Spleen (tissue), 11 donors: ENCODE measurements at regions not wholly inside any gene's neighbourhood (a gene's known extent, or its start where the extent isn't known, plus 50 kb on each side); places are given as distances from the start of the nearest gene placed in this dataset.

Source experiments
- DNase-seq: peaks from one replicate; pipeline ENCODE4 v3.0.0-alpha.2; 2020
- H3K27ac ChIP-seq, 8 donors: fragments of 200-600 bp; sonication (generic) in 7 of 8; 1 replicate in 4 of 8; 2 replicates in 4 of 8; pipeline versions ENCODE4 v1.5.0 to v1.8.0; 2016 to 2021; ENCODE audit warnings: inconsistent platforms in 4 of 8, mild to moderate bottlenecking in 4 of 8, moderate library complexity in 1 of 8
- H3K27me3 ChIP-seq, 7 donors: fragments of 200-600 bp; sonication (generic) in 6 of 7; replicated peaks in 1 of 7; 1 replicate in 4 of 7; 2 replicates in 3 of 7; pipeline versions ENCODE4 v1.5.0 to v1.8.0; 2016 to 2021; ENCODE audit warnings: inconsistent platforms in 3 of 7, mild to moderate bottlenecking in 1 of 7
- H3K36me3 ChIP-seq, 6 donors: fragments of 200-600 bp; sonication (generic) in 5 of 6; 1 replicate in 4 of 6; 2 replicates in 2 of 6; pipeline versions ENCODE4 v1.5.0 to v1.8.0; 2016 to 2021; ENCODE audit warnings: inconsistent platforms in 2 of 6
- H3K4me1 ChIP-seq, 6 donors: fragments of 200-600 bp; sonication (generic) in 5 of 6; 1 replicate in 3 of 6; 2 replicates in 3 of 6; pipeline versions ENCODE4 v1.5.0 to v1.8.0; 2016 to 2021; ENCODE audit warnings: inconsistent platforms in 3 of 6
- H3K4me3 ChIP-seq, 8 donors: fragments of 200-600 bp; sonication (generic) in 7 of 8; 1 replicate in 4 of 8; 2 replicates in 4 of 8; pipeline versions ENCODE4 v1.5.0 to v1.8.0; 2016 to 2021; ENCODE audit warnings: inconsistent platforms in 4 of 8, mild to moderate bottlenecking in 4 of 8, moderate library complexity in 2 of 8
- H3K9me3 ChIP-seq, 8 donors: fragments of 200-600 bp; sonication (generic) in 7 of 8; 1 replicate in 4 of 8; 2 replicates in 4 of 8; pipeline versions ENCODE4 v1.5.0 to v1.8.0; 2016 to 2021; ENCODE audit warnings: inconsistent platforms in 4 of 8
- POLR2A ChIP-seq, 3 donors: fragments of 450-650 bp; IDR thresholded peaks; one replicate each; pipeline ENCODE4 v1.5.1; 2017; ENCODE audit warnings: antibody characterized with exemption in 3 of 3, mild to moderate bottlenecking in 1 of 3
- POLR2AphosphoS5 ChIP-seq, 3 donors: sonication (generic); formaldehyde crosslinking; IDR thresholded peaks; one replicate each; pipeline ENCODE4 v1.5.1; 2017; ENCODE audit warnings: antibody characterized with exemption in 3 of 3
- WGBS, 5 donors: extraction: QIAGEN DNeasy Blood & Tissue Kit in 3 of 5; methylation state at CpG; one replicate each; pipeline versions ENCODE4 v1.1.5 to v1.1.7; 2013 to 2018; 5-methylcytosine and 5-hydroxymethylcytosine counted together
- intact Hi-C: fragments of 100-400 bp; cut with DNase I; formaldehyde crosslinking; loops from one replicate; pipeline ENCODE4 v1.15.0; 2023; ENCODE audit warnings: low total_unique reads
- TF ChIP-seq, protein P1 (sequence below), 11 experiments: fragments of 200-600 bp in 7 of 11; fragments of 450-650 bp in 4 of 11; sonication (generic) in 4 of 11; IDR thresholded peaks in 8 of 11; conservative IDR thresholded peaks in 3 of 11; 1 replicate in 7 of 11; 2 replicates in 4 of 11; pipeline versions ENCODE4 v1.4.0 to v1.8.0; 2016 to 2021; ENCODE audit warnings: antibody characterized with exemption in 11 of 11, inconsistent platforms in 4 of 11, mild to moderate bottlenecking in 1 of 11
- donor health status: healthy with polysubstance abuse.
- donor health status: DM: no; HTN: no; CAD: no; lungs with moderate emphysema.
- donor health status: DM: no; HTN: no; CAD: no.
- donor health status: Bipolar disorder and iron deficiency.
- donor health status: healthy.
- donor health status: DM: no; HTN: no; CAD: no.
- donor health status: DM: yes; HTN: yes; CAD: no.

DNA sequence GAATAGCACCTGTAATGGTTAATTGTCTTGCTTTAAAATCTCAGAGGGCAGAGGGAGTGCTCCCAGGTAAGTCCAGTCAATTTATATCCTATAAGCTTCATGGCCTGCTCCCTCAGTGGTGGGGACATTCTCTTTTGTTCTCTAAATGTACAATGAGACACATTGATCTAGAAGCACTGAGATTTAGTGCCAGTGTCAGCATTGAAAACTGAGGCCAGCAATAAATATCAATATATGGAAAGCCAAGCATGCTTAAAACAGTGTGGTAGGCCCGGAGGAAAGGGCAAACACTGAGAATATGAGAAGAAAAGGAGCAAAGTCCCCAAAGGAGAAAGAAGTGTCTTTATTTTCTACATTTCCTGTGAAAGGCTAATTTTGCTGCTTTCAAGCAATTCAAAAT lies 68.4 kb upstream of the CCN2 start:
- intact Hi-C loops: no loop called here
- Histone ChIP-seq H3K9me3 (peaks cover 0 to 3% (median 0%) of the 10 kb centered on the region in 8 donors), H3K27me3 (no peaks in the 10 kb centered on the region), H3K4me3 (no peak overlapping the region), H3K4me1 (peaks cover 0 to 10% (median 0%) of the 10 kb centered on the region in 6 donors), H3K36me3 (no peaks in the 10 kb centered on the region), H3K27ac (peak overlapping the region in 7 of 8 donors; percentile 24 to 75 (median 72))
- DNase-seq: no peak
- TF ChIP-seq POLR2AphosphoS5 (IDR thresholded peaks at IDR 0.05): no peak
- TF ChIP-seq, protein P1, sequence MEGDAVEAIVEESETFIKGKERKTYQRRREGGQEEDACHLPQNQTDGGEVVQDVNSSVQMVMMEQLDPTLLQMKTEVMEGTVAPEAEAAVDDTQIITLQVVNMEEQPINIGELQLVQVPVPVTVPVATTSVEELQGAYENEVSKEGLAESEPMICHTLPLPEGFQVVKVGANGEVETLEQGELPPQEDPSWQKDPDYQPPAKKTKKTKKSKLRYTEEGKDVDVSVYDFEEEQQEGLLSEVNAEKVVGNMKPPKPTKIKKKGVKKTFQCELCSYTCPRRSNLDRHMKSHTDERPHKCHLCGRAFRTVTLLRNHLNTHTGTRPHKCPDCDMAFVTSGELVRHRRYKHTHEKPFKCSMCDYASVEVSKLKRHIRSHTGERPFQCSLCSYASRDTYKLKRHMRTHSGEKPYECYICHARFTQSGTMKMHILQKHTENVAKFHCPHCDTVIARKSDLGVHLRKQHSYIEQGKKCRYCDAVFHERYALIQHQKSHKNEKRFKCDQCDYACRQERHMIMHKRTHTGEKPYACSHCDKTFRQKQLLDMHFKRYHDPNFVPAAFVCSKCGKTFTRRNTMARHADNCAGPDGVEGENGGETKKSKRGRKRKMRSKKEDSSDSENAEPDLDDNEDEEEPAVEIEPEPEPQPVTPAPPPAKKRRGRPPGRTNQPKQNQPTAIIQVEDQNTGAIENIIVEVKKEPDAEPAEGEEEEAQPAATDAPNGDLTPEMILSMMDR (IDR thresholded peaks at IDR 0.05 in 8 of 11, conservative IDR thresholded peaks at IDR 0.05 in 3 of 11): no peak
- no peak for TF ChIP-seq POLR2A (IDR thresholded peaks at IDR 0.05)
- WGBS, 5 donors: 71 to 83% (median 76%) methylated on average over 1 of the region's 1 CpG

DNA sequence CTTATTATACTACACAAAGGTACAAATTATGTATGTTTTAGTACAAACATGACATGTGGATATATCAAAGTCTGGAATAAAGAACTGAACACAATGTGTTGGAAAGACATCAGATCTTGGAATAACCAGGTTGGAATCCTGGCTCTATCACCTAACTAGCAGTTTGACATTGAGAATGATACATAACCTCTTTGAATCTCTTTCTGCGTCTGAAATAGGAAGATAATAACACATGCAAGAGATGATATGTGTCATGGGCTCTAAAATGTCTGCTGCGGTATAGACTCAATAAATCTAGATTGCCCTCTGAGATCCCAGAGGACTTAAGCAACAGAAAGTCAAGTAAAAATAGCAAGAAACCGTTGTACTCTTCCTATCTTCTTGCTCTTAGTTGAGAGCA lies 66.8 kb upstream of the CCN2 start:
- intact Hi-C loops: no loop called here
- H3K27ac ChIP-seq: no peak overlapping the region
- H3K9me3 ChIP-seq: no peaks in the 10 kb centered on the region
- 41 to 68% (median 64%) methylated on average over 3 of the region's 3 CpGs for WGBS, 5 donors
- TF ChIP-seq POLR2A (IDR thresholded peaks at IDR 0.05): no peak
- TF ChIP-seq, protein P1 (IDR thresholded peaks at IDR 0.05 in 8 of 11, conservative IDR thresholded peaks at IDR 0.05 in 3 of 11): no peak
- no peak for TF ChIP-seq POLR2AphosphoS5 (IDR thresholded peaks at IDR 0.05)
- H3K36me3 ChIP-seq: no peaks in the 10 kb centered on the region
- no peaks in the 10 kb centered on the region for H3K27me3 ChIP-seq
- H3K4me3 ChIP-seq: no peak overlapping the region
- peaks cover 0 to 10% (median 0%) of the 10 kb centered on the region in 6 donors for H3K4me1 ChIP-seq
- DNase-seq: no peak

DNA sequence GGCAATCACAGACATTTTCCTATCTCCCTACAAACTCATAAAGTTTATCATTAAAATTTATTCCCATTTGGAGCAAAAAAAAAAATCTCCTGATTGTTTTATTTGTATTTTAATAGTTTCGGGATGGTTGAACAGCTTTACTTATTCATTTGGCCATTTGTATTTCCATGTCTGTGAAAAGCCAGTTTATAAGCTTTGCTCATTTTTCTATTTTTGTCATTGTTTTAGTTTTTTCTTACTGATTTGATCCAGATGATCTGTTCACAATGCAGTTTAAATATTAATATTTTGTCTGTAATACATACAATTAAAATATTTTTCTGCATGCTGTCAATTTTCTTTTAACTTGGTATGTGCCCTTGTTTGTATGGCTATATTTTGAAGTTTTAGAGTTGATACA lies 65.2 kb upstream of the CCN2 start:
- intact Hi-C loops: no loop called here
- Histone ChIP-seq H3K36me3 (no peaks in the 10 kb centered on the region), H3K27me3 (no peaks in the 10 kb centered on the region), H3K27ac (no peak overlapping the region), H3K4me3 (no peak overlapping the region), H3K9me3 (no peaks in the 10 kb centered on the region), H3K4me1 (peaks cover 0 to 10% (median 0%) of the 10 kb centered on the region in 6 donors)
- TF ChIP-seq POLR2A (IDR thresholded peaks at IDR 0.05) (no peak), POLR2AphosphoS5 (IDR thresholded peaks at IDR 0.05) (no peak)
- TF ChIP-seq, protein P1 (IDR thresholded peaks at IDR 0.05 in 8 of 11, conservative IDR thresholded peaks at IDR 0.05 in 3 of 11): no peak
- no peak for DNase-seq
- WGBS, 5 donors: 87 to 98% (median 93%) methylated on average over 1 of the region's 1 CpG

DNA sequence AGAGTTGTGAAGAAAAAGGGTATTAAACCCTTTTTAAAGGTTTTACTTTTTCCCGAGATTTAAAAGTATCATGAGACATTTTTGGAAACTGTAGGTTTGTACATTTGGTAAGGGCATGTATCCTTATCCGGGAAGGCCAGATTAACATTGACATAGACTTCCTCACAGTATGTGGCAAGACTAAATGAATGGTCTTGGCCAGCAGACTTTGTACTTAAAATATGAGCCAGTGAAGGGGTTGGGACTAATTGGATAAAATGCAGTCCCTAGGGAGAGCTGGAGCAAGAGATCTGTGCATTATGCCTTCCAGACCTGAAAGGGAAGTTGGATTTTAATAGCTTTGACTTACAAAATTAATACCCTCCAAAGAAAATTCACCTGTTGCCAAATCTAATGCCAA lies 60.4 kb upstream of the CCN2 start:
- Histone ChIP-seq H3K36me3 (no peaks in the 10 kb centered on the region), H3K4me1 (no peaks in the 10 kb centered on the region), H3K9me3 (no peaks in the 10 kb centered on the region), H3K27me3 (no peaks in the 10 kb centered on the region), H3K27ac (no peak overlapping the region), H3K4me3 (no peak overlapping the region)
- intact Hi-C loops: no loop called here
- TF ChIP-seq POLR2AphosphoS5 (IDR thresholded peaks at IDR 0.05) (no peak), POLR2A (IDR thresholded peaks at IDR 0.05) (no peak)
- TF ChIP-seq, protein P1 (IDR thresholded peaks at IDR 0.05 in 8 of 11, conservative IDR thresholded peaks at IDR 0.05 in 3 of 11): no peak
- no peak for DNase-seq
- 66 to 94% (median 89%) methylated on average over 2 of the region's 2 CpGs for WGBS, 5 donors
